Endothelial cell of umbilical vein (primary cell): ENCODE measurements at regions not wholly inside any gene's neighbourhood (a gene's known extent, or its start where the extent isn't known, plus 50 kb on each side); places are given as distances from the start of the nearest gene placed in this dataset.

Experiments
- BruUV-seq: library from RNA; stranded (reverse); fragments of 400-500 nt; replicated peaks from 2 replicates; lab custom pipeline; 2021; lab: Mats Ljungman, UMichigan
- CTCF ChIA-PET: fragments of 300-600, 350-600 bp; sonication (Branson Sonifier 250); formaldehyde crosslinking; loops from one replicate; lab custom pipeline; 2021; ENCODE audit warnings: antibody characterized with exemption, inconsistent platforms; lab: Charles Lee
- POLR2A ChIA-PET: fragments of 300-600, 350-600 bp; sonication (Branson Sonifier 250); formaldehyde crosslinking; loops from one replicate; lab custom pipeline; 2021; ENCODE audit warnings: antibody characterized with exemption, inconsistent platforms; lab: Charles Lee
- DNase-seq: peaks from one replicate; pipeline ENCODE4 v3.0.0-alpha.2; 2011; ENCODE audit warnings: low read depth, low spot score
- FAIRE-seq: peaks from 2 replicates; lab custom pipeline; 2011; peaks lifted over from hg19 to GRCh38; lab: Jason Lieb, UNC
- H2AFZ ChIP-seq: 2 replicates; pipeline ENCODE4 v1.6.0; 2012; ENCODE audit warnings: low read depth, low read length, control low read depth, inconsistent platforms
- H3K27ac ChIP-seq: 2 replicates; pipeline ENCODE4 v1.5.1; 2011; ENCODE audit warnings: low read depth, mild to moderate bottlenecking, control low read depth, low read length, moderate library complexity; ENCODE audit not compliant: insufficient read depth
- H3K27me3 ChIP-seq, 2 experiments: 2 replicates each; pipeline versions ENCODE4 v1.6.0 to v1.6.1; 2011; ENCODE audit warnings: low read length in 2 of 2, mixed read lengths in 1 of 2; ENCODE audit not compliant: control insufficient read depth in 2 of 2, insufficient read depth in 2 of 2
- H3K36me3 ChIP-seq, 2 experiments: 2 replicates in 1 of 2; 3 replicates in 1 of 2; pipeline ENCODE4 v1.5.1; 2011; ENCODE audit warnings: low read length in 2 of 2, mild to moderate bottlenecking in 1 of 2, moderate library complexity in 1 of 2; ENCODE audit not compliant: control insufficient read depth in 2 of 2, insufficient read depth in 2 of 2; ENCODE audit errors: extremely low read depth in 1 of 2
- H3K4me1 ChIP-seq: 3 replicates; pipeline ENCODE4 v1.5.1; 2011; ENCODE audit warnings: mild to moderate bottlenecking, low read length; ENCODE audit not compliant: control insufficient read depth, insufficient read depth; ENCODE audit errors: extremely low read depth
- H3K4me2 ChIP-seq: 2 replicates; pipeline ENCODE4 v1.6.1; 2011; ENCODE audit warnings: low read length, control low read depth, mixed read lengths; ENCODE audit not compliant: insufficient read depth
- H3K4me3 ChIP-seq, 3 experiments: fragments of 200-600 bp in 1 of 3; sonication (generic), shearing (Covaris generic) in 1 of 3; replicated peaks in 1 of 3; 2 replicates each; pipeline ENCODE4 v1.5.1; 2011 to 2016; ENCODE audit warnings: control low read depth in 3 of 3, low read length in 3 of 3, mild to moderate bottlenecking in 2 of 3, inconsistent platforms in 1 of 3, low read depth in 1 of 3, moderate library complexity in 1 of 3; ENCODE audit not compliant: insufficient read depth in 1 of 3
- H3K79me2 ChIP-seq: 2 replicates; pipeline ENCODE4 v1.6.0; 2012; ENCODE audit warnings: low read length, inconsistent platforms; ENCODE audit not compliant: control insufficient read depth, insufficient read depth
- H3K9ac ChIP-seq: replicated peaks from 2 replicates; pipeline ENCODE3; 2011; ENCODE audit warnings: low read length, control low read depth; ENCODE audit not compliant: insufficient read depth; ENCODE audit errors: extremely low read depth
- H3K9me1 ChIP-seq: replicated peaks from 3 replicates; pipeline ENCODE4 v1.6.0; 2011; ENCODE audit warnings: mild to moderate bottlenecking, low read length; ENCODE audit not compliant: control insufficient read depth, insufficient read depth; ENCODE audit errors: extremely low read depth
- H3K9me3 ChIP-seq: replicated peaks from 2 replicates; pipeline ENCODE4 v1.5.1; 2012; ENCODE audit warnings: low read length, inconsistent platforms; ENCODE audit not compliant: control insufficient read depth, insufficient read depth
- H4K20me1 ChIP-seq: replicated peaks from 2 replicates; pipeline ENCODE3; 2011; ENCODE audit warnings: mild to moderate bottlenecking, low read length; ENCODE audit not compliant: control insufficient read depth, insufficient read depth; ENCODE audit errors: extremely low read depth
- CTCF ChIP-seq, 2 donors: IDR thresholded peaks; 1 replicate in 1 of 2; 2 replicates in 1 of 2; pipeline ENCODE4 v1.5.1; 2011; ENCODE audit warnings: low read length in 2 of 2, mild to moderate bottlenecking in 2 of 2, moderate library complexity in 2 of 2, control low read depth in 1 of 2, inconsistent platforms in 1 of 2, low read depth in 1 of 2; ENCODE audit not compliant: insufficient read depth in 1 of 2; ENCODE audit errors: extremely low read depth in 1 of 2
- EZH2 ChIP-seq: IDR thresholded peaks from 2 replicates; pipeline ENCODE4 v1.6.1; 2012; ENCODE audit warnings: borderline replicate concordance, low read depth, mild to moderate bottlenecking, moderate library complexity, low read length, inconsistent platforms; ENCODE audit not compliant: severe bottlenecking
- FOS ChIP-seq: IDR thresholded peaks from 2 replicates; pipeline ENCODE4 v1.6.1; 2011; ENCODE audit warnings: mild to moderate bottlenecking, low read length, moderate library complexity, borderline replicate concordance; ENCODE audit not compliant: insufficient read depth
- JUN ChIP-seq: IDR thresholded peaks from 2 replicates; pipeline ENCODE4 v1.6.1; 2011; ENCODE audit warnings: borderline replicate concordance, low read depth; ENCODE audit not compliant: insufficient read length, insufficient read depth
- MAX ChIP-seq: IDR thresholded peaks from 2 replicates; pipeline ENCODE4 v1.6.1; 2011; ENCODE audit not compliant: insufficient read depth, insufficient read length
- MYC ChIP-seq: IDR thresholded peaks from one replicate; pipeline ENCODE4 v1.6.1; 2011; ENCODE audit warnings: mild to moderate bottlenecking, low read depth, low read length
- POLR2A ChIP-seq: IDR thresholded peaks from 2 replicates; pipeline ENCODE4 v1.6.1; 2012; ENCODE audit warnings: low read depth, mild to moderate bottlenecking, control low read depth, low read length
- POLR2AphosphoS5 ChIP-seq: IDR thresholded peaks from 2 replicates; pipeline ENCODE4 v1.6.1; 2012; ENCODE audit warnings: low read depth, mild to moderate bottlenecking, control low read depth, low read length, moderate library complexity; ENCODE audit not compliant: insufficient read depth
- dilution Hi-C: fragments of 300-500 bp; cut with MboI; formaldehyde crosslinking; loops from one replicate; pipeline ENCODE4 v1.15.0; 2019; ENCODE audit warnings: low sequenced_read_pairs; ENCODE audit not compliant: extremely low pct_ligation_motif_present
- intact Hi-C: fragments of 100-400 bp; cut with micrococcal nuclease; formaldehyde crosslinking; loops from one replicate; pipeline ENCODE4 v1.10.0; 2022

- H3K27ac ChIP-seq, result no peak overlapping the region
- intact Hi-C loops, result no loop called here
These were observed 136.3 kb upstream of the SLC22A23 start for GRCh38 chr6:3593161-3593560.

More at GRCh38 chr6:3593161-3593560, 136.3 kb upstream of the SLC22A23 start:
- BruUV-seq, result no TSS peak
- ChIA-PET POLR2A (no interaction called here), CTCF (no interaction called here)
- DNase-seq (no peak), FAIRE-seq (no peak)
- H2AFZ ChIP-seq, result no peak overlapping the region
- TF ChIP-seq EZH2 (no peak), MYC (no peak), POLR2AphosphoS5 (no peak), POLR2A (no peak), JUN (no peak), MAX (no peak), FOS (no peak), CTCF (IDR thresholded peaks at IDR 0.05; ENCODE audit: extremely low read depth in 1 of 2, insufficient read depth in 1 of 2, low read depth in 1 of 2, low read length in 2 of 2) (no peak)
- dilution Hi-C loops, result no loop called here
- H3K4me2 ChIP-seq, result no peak overlapping the region
- no peak overlapping the region for H3K9ac ChIP-seq
- no peaks in the 10 kb centered on the region for H3K36me3 ChIP-seq
- no peaks in the 10 kb centered on the region for H3K9me1 ChIP-seq
- H3K9me3 ChIP-seq, result no peaks in the 10 kb centered on the region
- no peaks in the 10 kb centered on the region for H3K79me2 ChIP-seq
- peaks cover 6% of the 10 kb centered on the region for H3K4me1 ChIP-seq
- H3K27me3 ChIP-seq, result peaks cover 0 to 5% of the 10 kb centered on the region in 2 experiments
- H3K4me3 ChIP-seq, result no peak overlapping the region
- no peaks in the 10 kb centered on the region for H4K20me1 ChIP-seq
